H9 (cell line): ENCODE measurements at regions not wholly inside any gene's neighbourhood (a gene's known extent, or its start where the extent isn't known, plus 50 kb on each side); places are given as distances from the start of the nearest gene placed in this dataset.

Experiments used
- DNase-seq: peaks from one replicate; pipeline ENCODE4 v3.0.0-alpha.2; 2017
- H2AFZ ChIP-seq: one replicate; pipeline ENCODE4 v1.6.1; 2013; ENCODE audit warnings: mild to moderate bottlenecking, low read length, control low read depth, moderate library complexity
- H2AK5ac ChIP-seq: 2 replicates; pipeline ENCODE4 v1.6.1; 2013; ENCODE audit warnings: low read length, control low read depth, mixed read lengths; ENCODE audit not compliant: insufficient read length
- H2BK120ac ChIP-seq: one replicate; pipeline ENCODE4 v1.6.1; 2013; ENCODE audit warnings: low read depth, mild to moderate bottlenecking, low read length, control low read depth, inconsistent platforms; ENCODE audit not compliant: poor library complexity, severe bottlenecking
- H2BK12ac ChIP-seq: 2 replicates; pipeline ENCODE4 v1.6.1; 2013; ENCODE audit warnings: low read length, control low read depth, mixed read lengths, low read depth; ENCODE audit not compliant: insufficient read length
- H2BK15ac ChIP-seq: 2 replicates; pipeline ENCODE4 v1.6.1; 2013; ENCODE audit warnings: low read depth, low read length, control low read depth
- H2BK20ac ChIP-seq: one replicate; pipeline ENCODE4 v1.6.1; 2013; ENCODE audit warnings: low read depth, mild to moderate bottlenecking, low read length, control low read depth, inconsistent platforms; ENCODE audit not compliant: poor library complexity, severe bottlenecking
- H2BK5ac ChIP-seq: 2 replicates; pipeline ENCODE4 v1.6.1; 2013; ENCODE audit warnings: low read length, control low read depth, mixed read lengths; ENCODE audit not compliant: insufficient read length
- H3K14ac ChIP-seq: 2 replicates; pipeline ENCODE4 v1.6.1; 2013; ENCODE audit warnings: low read length, control low read depth; ENCODE audit not compliant: insufficient read depth
- H3K18ac ChIP-seq: 2 replicates; pipeline ENCODE4 v1.6.1; 2013; ENCODE audit warnings: low read depth, mild to moderate bottlenecking, mixed read lengths, low read length, control low read depth; ENCODE audit not compliant: insufficient read length
- H3K23ac ChIP-seq: 2 replicates; pipeline ENCODE4 v1.6.1; 2013; ENCODE audit warnings: low read length, control low read depth, mixed read lengths, low read depth; ENCODE audit not compliant: insufficient read length
- H3K23me2 ChIP-seq: 2 replicates; pipeline ENCODE4 v1.6.1; 2013; ENCODE audit warnings: low read depth, mild to moderate bottlenecking, mixed read lengths, low read length, control low read depth; ENCODE audit not compliant: insufficient read length, poor library complexity, severe bottlenecking
- H3K27ac ChIP-seq: 2 replicates; pipeline ENCODE4 v1.5.1; 2013; ENCODE audit warnings: low read length, control low read depth, mixed read lengths, low read depth; ENCODE audit not compliant: insufficient read length
- H3K27me3 ChIP-seq: 2 replicates; pipeline ENCODE4 v1.6.1; 2013; ENCODE audit warnings: low read length, control low read depth, inconsistent platforms; ENCODE audit not compliant: insufficient read depth
- H3K4ac ChIP-seq: 2 replicates; pipeline ENCODE4 v1.6.1; 2013; ENCODE audit warnings: low read depth, mild to moderate bottlenecking, control low read depth, inconsistent platforms, low read length, moderate library complexity
- H3K4me1 ChIP-seq: 2 replicates; pipeline ENCODE4 v1.6.1; 2013; ENCODE audit warnings: low read length, control low read depth, inconsistent platforms; ENCODE audit not compliant: insufficient read depth
- H3K4me2 ChIP-seq: 2 replicates; pipeline ENCODE4 v1.6.1; 2013; ENCODE audit warnings: low read length, control low read depth, mixed read lengths; ENCODE audit not compliant: insufficient read length, insufficient read depth
- H3K56ac ChIP-seq: 2 replicates; pipeline ENCODE4 v1.6.1; 2013; ENCODE audit warnings: low read depth, mild to moderate bottlenecking, mixed read lengths, low read length, control low read depth; ENCODE audit not compliant: insufficient read length
- H3K79me1 ChIP-seq: 2 replicates; pipeline ENCODE4 v1.6.1; 2013; ENCODE audit warnings: low read depth, mild to moderate bottlenecking, moderate library complexity, low read length, control low read depth, inconsistent platforms; ENCODE audit not compliant: insufficient read depth, poor library complexity, severe bottlenecking
- H3K79me2 ChIP-seq: 2 replicates; pipeline ENCODE4 v1.6.1; 2013; ENCODE audit warnings: low read length, control low read depth, inconsistent platforms; ENCODE audit not compliant: insufficient read depth
- H3K9ac ChIP-seq: 2 replicates; pipeline ENCODE4 v1.6.1; 2013; ENCODE audit warnings: low read length, control low read depth, mixed read lengths; ENCODE audit not compliant: insufficient read length; ENCODE audit errors: extremely low read depth
- H3K9me3 ChIP-seq: one replicate; pipeline ENCODE4 v1.6.1; 2013; ENCODE audit warnings: low read depth, low read length, inconsistent platforms; ENCODE audit not compliant: control insufficient read depth
- H3T11ph ChIP-seq: one replicate; pipeline ENCODE4 v1.6.1; 2013; ENCODE audit warnings: mild to moderate bottlenecking, low read length, control low read depth, inconsistent platforms
- H4K20me1 ChIP-seq: one replicate; pipeline ENCODE4 v1.6.1; 2013; ENCODE audit not compliant: control insufficient read depth, insufficient read length, insufficient read depth
- H4K5ac ChIP-seq: 2 replicates; pipeline ENCODE4 v1.6.1; 2013; ENCODE audit warnings: low read depth, mild to moderate bottlenecking, mixed read lengths, low read length, control low read depth; ENCODE audit not compliant: insufficient read length
- H4K8ac ChIP-seq: replicated peaks from 2 replicates; pipeline ENCODE4 v1.6.1; 2013; ENCODE audit warnings: low read length, control low read depth, mixed read lengths, low read depth; ENCODE audit not compliant: insufficient read length
- H4K91ac ChIP-seq: 2 replicates; pipeline ENCODE4 v1.6.1; 2013; ENCODE audit warnings: low read depth, mild to moderate bottlenecking, moderate library complexity, mixed read lengths, low read length, control low read depth; ENCODE audit not compliant: insufficient read length
- H3K27ac Mint-ChIP-seq, 3 experiments: 2 replicates in 2 of 3; 3 replicates in 1 of 3; pipeline ENCODE4 v1.8.0; 2020 to 2021; ENCODE audit warnings: mixed read lengths in 3 of 3, mild to moderate bottlenecking in 1 of 3, moderate library complexity in 1 of 3
- H3K27me3 Mint-ChIP-seq: 2 replicates; pipeline ENCODE4 v1.8.0; 2021; ENCODE audit warnings: low read depth, mild to moderate bottlenecking, moderate library complexity, mixed read lengths
- H3K36me3 Mint-ChIP-seq, 3 experiments: 2 replicates in 2 of 3; 3 replicates in 1 of 3; pipeline ENCODE4 v1.8.0; 2020 to 2021; ENCODE audit warnings: low read depth in 3 of 3, mixed read lengths in 3 of 3; ENCODE audit not compliant: insufficient read depth in 1 of 3
- H3K4me1 Mint-ChIP-seq, 2 experiments: 2 replicates each; pipeline ENCODE4 v1.8.0; 2020; ENCODE audit warnings: mixed read lengths in 2 of 2
- H3K4me3 Mint-ChIP-seq, 2 experiments: 2 replicates in 1 of 2; 3 replicates in 1 of 2; pipeline ENCODE4 v1.8.0; 2020 to 2021; ENCODE audit warnings: mild to moderate bottlenecking in 2 of 2, mixed read lengths in 2 of 2, moderate library complexity in 1 of 2
- H3K9me3 Mint-ChIP-seq, 2 experiments: 2 replicates in 1 of 2; 3 replicates in 1 of 2; pipeline ENCODE4 v1.8.0; 2020; ENCODE audit warnings: mild to moderate bottlenecking in 2 of 2, mixed read lengths in 2 of 2, moderate library complexity in 1 of 2
- CTCF ChIP-seq: fragments of 200-600 bp; sonication (generic); conservative IDR thresholded peaks from 3 replicates; pipeline ENCODE4 v1.8.0; 2021; ENCODE audit warnings: antibody characterized with exemption, mild to moderate bottlenecking
- WGBS: extraction: QIAGEN DNeasy Blood & Tissue Kit; methylation state at CpG from one replicate; pipeline ENCODE4 v1.1.7; 2013; ENCODE audit warnings: missing lambda C conversion rate, low lambda C conversion rate, mixed read lengths; ENCODE audit not compliant: insufficient read length; ENCODE audit errors: extremely low coverage; 5-methylcytosine and 5-hydroxymethylcytosine counted together

DNA sequence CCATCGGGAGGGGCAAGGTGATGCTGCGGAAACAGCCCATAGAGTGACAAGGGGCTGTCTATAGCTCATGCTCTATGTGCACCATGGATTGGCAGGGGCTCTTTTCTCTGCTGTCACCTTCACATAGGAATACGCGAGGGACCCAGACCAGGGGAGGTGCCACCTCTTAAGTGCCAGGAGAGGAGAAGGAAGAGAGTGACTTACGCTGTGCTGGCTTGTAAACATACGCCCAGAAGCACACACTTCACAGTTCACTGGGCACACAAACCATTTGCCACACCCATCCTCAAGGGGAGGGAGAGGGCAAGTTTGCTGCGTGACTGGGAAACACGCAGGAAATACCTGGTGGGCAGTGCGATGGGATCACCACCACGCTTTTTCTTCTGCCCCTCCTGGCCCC is 65.1 kb upstream of the GPR45 start:
- H3K79me2 ChIP-seq = no peaks in the 10 kb centered on the region
- no peak overlapping the region for H2BK12ac ChIP-seq
- no peak for DNase-seq
- no peak overlapping the region for H3K4me2 ChIP-seq
- no peaks in the 10 kb centered on the region for H3K23me2 ChIP-seq
- Mint-ChIP-seq H3K9me3 (peaks cover 6% of the 10 kb centered on the region in 2 experiments), H3K4me1 (peaks cover 32 to 39% of the 10 kb centered on the region in 2 experiments), H3K36me3 (peaks cover 0 to 5% (median 4%) of the 10 kb centered on the region in 3 experiments; a peak in 1 of 7 replicates), H3K27ac (no peak overlapping the region), H3K4me3 (no peak overlapping the region), H3K27me3 (peaks cover 83% of the 10 kb centered on the region)
- no peak for TF ChIP-seq CTCF
- H4K8ac ChIP-seq = no peak overlapping the region
- no peak overlapping the region for H2AFZ ChIP-seq
- H2BK15ac ChIP-seq = no peak overlapping the region
- no peak overlapping the region for H3T11ph ChIP-seq
- H3K18ac ChIP-seq = no peak overlapping the region
- H3K9ac ChIP-seq = no peak overlapping the region
- H2BK20ac ChIP-seq = no peak overlapping the region
- no peak overlapping the region for H3K27ac ChIP-seq
- no peak overlapping the region for H3K56ac ChIP-seq
- no peak overlapping the region for H4K91ac ChIP-seq
- peaks cover 2% of the 10 kb centered on the region; the same call in 1 of the 2 replicates for H3K4me1 ChIP-seq
- H3K4ac ChIP-seq = no peak overlapping the region
- H2BK5ac ChIP-seq = no peak overlapping the region
- no peak overlapping the region for H3K23ac ChIP-seq
- H2BK120ac ChIP-seq = no peak overlapping the region
- no peak overlapping the region for H3K14ac ChIP-seq
- no peaks in the 10 kb centered on the region for H3K79me1 ChIP-seq
- no peak overlapping the region for H4K5ac ChIP-seq
- H2AK5ac ChIP-seq = no peak overlapping the region
- WGBS = no CpG with 5 or more reads among the region's 10 CpGs
- no peaks in the 10 kb centered on the region for H4K20me1 ChIP-seq
- no peaks in the 10 kb centered on the region; the same call in 1 of the 2 replicates for H3K27me3 ChIP-seq
- H3K9me3 ChIP-seq = no peaks in the 10 kb centered on the region
